ENCODE measurements at regions not wholly inside any gene's neighbourhood (a gene's known extent, or its start where the extent isn't known, plus 50 kb on each side); places are given as distances from the start of the nearest gene placed in this dataset.

- no peak for DNase-seq
These were observed 561.1 kb upstream of the MEF2C start for GRCh38 chr5:89444088-89444487.

GRCh38 chr5:89443508-89443907 is 560.5 kb upstream of the MEF2C start:
- no peak for DNase-seq

GRCh38 chr5:89441965-89442364 is 559.0 kb upstream of the MEF2C start:
- no peak for DNase-seq

DNA sequence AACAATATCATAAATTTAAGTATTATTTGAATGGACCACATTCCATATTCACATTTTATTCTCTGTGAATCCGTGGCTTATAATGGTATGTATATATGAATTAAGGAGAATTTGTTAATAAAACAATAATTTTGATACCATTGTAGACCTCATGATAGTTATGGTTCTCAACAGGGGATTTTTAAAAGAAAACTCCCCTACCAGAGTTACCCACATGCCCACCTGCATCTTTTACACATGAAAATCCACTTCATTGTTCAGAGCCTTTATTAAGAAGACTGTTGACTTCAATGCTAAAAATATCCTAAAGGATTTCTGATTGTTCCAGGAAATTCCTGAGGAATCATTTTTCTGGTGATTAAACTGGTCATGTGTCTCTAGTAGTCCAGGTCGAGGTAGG is 557.7 kb upstream of the MEF2C start:
- no peak for DNase-seq

DNA sequence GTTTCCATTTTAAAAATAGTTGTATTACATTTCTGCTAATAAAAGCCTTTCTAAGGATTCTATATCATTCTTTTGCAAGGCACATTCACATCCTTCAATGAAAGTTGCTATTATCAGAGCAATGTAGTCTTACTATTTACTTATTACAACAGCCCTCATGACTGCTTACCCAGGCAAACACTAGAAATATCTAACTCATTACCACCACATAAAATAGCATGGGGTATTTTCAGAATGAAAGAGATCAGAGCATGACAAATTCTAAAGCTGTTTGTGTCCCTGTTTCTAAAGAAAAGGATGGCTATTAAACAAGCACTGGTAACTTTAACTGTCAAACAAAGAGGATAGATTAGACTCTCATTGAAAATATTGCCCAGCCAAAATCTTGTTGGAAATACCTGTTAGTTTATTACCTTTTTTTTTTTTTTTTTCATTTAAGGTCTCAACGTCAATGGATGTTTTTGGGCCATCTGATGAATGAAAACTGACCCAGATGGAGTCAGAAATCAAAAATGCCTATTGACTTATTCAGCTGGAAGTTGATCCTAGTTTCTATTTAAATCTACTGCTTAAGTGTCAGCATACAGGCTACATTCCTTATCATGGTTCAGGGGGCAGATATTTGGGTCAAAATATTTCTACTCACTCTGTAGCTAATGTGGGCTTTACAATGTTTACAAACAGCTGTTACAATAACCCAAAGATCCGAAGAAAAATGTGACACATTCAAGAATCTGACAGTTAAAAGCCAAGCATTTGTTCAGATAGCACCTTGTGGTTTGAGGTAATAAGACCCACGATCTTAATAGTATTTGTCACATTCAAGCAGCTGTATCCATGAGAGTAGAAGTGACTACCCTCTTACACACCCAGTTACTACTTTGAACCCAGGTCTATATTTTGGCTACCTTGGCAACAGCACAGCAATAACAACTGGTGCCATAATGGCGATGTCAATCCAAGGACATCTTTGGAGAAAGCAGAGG is 554.8 kb upstream of the MEF2C start:
- DNase-seq, result no peak

DNA sequence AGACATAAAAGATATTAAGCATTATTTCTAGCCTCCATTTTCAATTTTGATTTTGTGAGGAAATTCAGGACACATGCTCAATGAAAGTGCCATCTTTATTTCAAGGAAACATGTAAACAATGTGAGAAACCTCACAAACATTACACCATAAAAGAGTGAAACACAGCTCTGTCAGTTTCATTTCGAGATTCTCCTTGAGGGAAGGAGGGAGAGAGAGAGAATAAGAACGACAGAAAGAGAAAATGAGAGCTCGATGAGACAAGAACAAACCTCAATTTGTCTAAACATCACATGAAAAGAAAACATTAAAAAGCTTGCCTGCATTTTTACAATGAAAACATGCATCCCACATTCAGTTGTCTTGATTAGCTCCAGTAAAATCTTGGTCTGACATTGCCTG is 553.5 kb upstream of the MEF2C start:
- DNase-seq, result no peak

DNA sequence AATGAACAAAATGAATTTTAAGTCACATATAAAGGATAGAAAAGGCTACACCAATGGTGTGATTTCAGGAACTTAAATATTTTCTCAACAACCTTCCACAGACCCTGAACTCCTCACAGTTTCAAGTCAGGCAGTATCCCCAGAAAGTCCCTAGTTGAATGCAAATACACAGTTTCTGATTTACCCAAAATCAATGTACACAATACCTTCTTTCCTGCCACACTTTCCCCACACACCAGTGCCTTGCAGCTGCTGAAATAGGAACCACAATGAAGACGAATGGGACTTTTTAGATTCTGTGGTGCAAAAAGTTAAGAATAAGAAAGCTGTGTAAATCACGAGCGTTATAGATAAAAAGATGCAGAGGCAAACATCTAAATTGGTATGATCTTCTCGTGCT is 552.4 kb upstream of the MEF2C start:
- no peak for DNase-seq

DNA sequence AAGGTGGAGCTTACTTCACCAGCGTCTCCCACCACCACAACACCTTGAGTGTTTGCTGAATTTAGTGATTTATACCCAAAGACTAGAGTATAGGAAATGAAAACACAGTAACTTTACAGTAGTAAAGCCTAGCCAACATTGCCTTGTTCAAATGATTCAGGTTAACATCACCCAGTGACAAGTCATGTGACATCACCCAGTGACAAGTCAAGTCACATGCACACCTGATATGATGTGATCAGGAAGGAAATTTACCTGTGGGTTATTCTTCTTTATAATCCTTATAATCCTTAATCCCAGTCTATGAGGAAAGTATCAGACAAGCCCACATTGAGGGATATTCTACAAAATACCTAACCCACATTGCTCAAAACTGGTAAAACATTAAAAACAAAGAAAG is 545.6 kb upstream of the MEF2C start:
- DNase-seq, result no peak

DNA sequence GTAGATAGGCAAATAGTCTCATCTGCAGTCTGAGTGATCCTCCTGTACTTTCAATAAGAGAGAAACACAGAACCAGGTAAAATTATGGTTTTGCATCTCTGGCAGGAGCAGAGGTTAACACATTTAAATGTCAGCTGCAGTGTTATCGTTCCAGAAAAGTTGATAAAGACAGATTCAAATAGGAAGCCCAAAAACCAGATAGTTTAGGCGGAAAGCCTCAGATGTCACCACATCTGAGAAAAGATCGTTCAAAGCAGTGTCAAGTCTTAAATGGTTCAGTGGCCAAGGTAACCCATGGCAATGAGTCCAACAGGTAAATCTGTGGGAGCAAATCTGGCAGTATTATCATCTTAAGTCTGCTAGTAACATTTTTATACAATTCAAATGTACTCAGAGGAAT is 542.1 kb upstream of the MEF2C start:
- no peak for DNase-seq

DNA sequence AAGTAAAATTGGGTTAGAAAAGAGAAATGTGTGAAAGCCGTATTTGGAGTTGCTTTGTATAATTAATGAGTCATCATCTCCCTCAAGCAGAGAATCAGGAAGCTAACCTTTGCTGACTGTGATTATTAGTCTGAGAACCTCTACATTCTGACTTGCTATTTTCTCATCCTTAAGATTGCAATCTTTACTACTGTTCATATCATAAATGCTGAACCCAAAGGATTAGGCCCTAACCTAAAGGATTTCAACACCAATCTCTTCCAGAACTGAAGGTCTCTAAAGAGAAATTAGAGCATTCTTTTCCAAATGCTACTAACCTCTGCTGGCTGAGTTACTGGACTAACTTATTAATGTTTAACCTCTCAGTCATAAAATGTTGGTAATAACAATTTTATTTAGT is 538.1 kb upstream of the MEF2C start:
- no peak for DNase-seq

- no peak for DNase-seq
These were observed 535.6 kb upstream of the MEF2C start for GRCh38 chr5:89418407-89419085.

GRCh38 chr5:89417990-89418389 is 535.0 kb upstream of the MEF2C start:
- DNase-seq, result peak; percentile 27

DNA sequence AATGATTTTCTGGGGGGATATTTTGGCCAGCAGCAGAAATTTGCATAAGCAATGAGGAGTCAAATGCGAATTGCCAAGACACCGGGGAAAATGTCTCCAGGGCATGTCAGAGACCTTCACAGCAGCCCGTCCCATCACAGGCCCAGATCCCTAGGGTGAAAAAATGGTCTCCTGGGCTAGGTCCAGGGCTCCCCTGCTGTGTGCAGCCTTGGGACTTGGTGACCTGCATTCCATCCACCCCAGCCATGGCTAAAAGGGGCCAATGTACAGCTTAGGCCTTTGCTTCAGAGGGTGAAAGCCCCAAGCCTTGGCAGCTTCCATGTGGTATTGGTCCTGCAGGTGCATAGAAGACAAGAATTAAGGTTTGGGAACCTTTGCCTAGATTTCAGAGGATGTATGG is 534.5 kb upstream of the MEF2C start:
- DNase-seq, result no peak

- DNase-seq, result no peak
These were observed 528.9 kb upstream of the MEF2C start for GRCh38 chr5:89411891-89412290.

DNA sequence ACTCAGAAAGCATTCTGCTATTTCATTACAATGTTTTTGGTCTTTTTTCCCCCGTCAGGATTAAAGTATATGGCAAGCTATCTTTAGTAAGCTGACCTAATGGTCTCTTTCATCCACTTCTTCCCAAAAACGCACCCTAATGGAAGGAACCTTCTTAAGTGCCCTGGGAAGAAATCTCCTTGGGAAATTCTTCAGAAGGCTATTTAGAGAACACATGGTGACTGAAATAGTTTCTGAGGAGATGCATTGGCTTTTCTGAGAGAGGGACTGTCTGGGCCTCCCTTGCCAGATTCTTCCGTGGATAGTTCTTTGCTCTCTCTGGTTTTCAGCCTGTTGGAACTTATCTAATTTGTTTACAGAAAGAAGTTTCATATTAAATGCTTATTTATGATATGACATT is 524.1 kb upstream of the MEF2C start:
- no peak for DNase-seq

GRCh38 chr5:89401659-89402058 is 518.7 kb upstream of the MEF2C start:
- DNase-seq, result no peak

- DNase-seq, result no peak
These were observed 518.0 kb upstream of the MEF2C start for GRCh38 chr5:89401012-89401411.

DNA sequence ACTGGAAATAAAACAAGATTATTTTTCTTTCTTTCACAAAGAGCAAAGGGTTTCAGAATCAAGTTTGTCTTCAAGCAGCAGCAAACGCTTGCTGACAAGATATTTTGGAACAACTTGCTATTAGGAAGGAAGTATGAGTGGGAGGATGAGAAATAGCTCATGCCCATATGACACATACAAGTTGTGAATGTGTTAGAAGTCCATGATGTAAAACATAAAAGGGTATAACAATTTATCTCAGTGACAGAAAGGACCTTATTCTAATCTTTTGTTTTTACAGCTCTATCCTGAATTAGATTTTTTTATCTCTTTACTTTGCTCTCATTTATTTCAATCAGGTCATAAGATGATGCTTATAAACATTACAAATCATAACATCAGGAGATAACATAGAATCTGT is 516.6 kb upstream of the MEF2C start:
- no peak for DNase-seq

DNA sequence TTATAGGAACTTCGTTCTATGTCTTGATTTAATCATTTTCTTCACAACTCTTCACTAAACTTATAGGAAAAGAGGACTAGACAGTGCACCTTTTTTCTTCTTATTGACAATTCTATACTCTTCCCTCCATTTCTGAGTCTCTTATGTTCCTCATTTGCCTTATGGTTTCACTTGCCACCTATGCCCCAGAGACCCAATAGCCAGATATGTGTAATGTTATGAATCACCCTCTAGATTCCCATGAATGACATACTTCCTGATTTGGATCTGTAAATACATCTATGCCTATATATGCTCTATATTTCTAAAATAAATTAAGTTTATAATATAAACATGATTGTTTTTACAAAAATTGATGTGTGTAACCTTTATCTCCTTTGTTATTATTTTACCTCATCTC is 514.1 kb upstream of the MEF2C start:
- no peak for DNase-seq

- no peak for DNase-seq
These were observed 513.4 kb upstream of the MEF2C start for GRCh38 chr5:89396278-89396954.

GRCh38 chr5:89395111-89395510 is 512.1 kb upstream of the MEF2C start:
- DNase-seq, result no peak

GRCh38 chr5:89388872-89389271 is 505.9 kb upstream of the MEF2C start:
- no peak for DNase-seq

DNA sequence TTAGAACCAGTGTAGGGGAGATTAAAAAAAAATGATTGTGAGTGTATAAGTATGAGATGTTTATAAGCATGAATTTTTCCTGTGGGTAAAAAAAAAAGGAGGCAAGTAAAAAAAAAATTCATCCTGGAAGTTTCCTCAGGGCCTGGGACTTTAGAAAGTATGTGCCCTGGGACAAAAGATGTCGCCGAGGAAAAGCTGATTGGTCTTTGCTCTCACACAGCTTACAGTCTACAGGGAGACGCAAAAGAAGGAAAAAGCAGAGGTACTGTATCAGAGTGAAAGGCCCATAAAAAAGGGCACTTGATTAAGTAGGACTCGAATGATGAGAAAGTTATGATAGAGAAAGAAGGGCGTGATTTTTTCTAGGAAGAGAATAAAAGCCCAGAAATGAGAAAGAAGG is 501.4 kb upstream of the MEF2C start:
- no peak for DNase-seq

GRCh38 chr5:89380635-89381034 is 497.7 kb upstream of the MEF2C start:
- DNase-seq, result no peak

All from stimulated activated naive CD4-positive, alpha-beta T cell treated with Interleukin-2 at 50 U/mL for 16 hours (primary cell).